GM12872 (cell line): ENCODE measurements at regions not wholly inside any gene's neighbourhood (a gene's known extent, or its start where the extent isn't known, plus 50 kb on each side); places are given as distances from the start of the nearest gene placed in this dataset.

ENCODE experiments used
- CTCF ChIP-seq: IDR thresholded peaks from 3 replicates; pipeline ENCODE4 v1.5.1; 2011; ENCODE audit warnings: low read depth, mild to moderate bottlenecking, low read length, moderate library complexity; ENCODE audit not compliant: insufficient read depth

- no peak for TF ChIP-seq CTCF
Measured at GRCh38 chr12:102745971-102746600, 171.0 kb downstream of the PAH start.

GRCh38 chr12:102741196-102741595 is 175.8 kb downstream of the PAH start:
- no peak for TF ChIP-seq CTCF

GRCh38 chr12:102740141-102740955 is 176.7 kb downstream of the PAH start:
- TF ChIP-seq CTCF: peak; percentile 16; the same call in 1 of the 3 replicates

- no peak for TF ChIP-seq CTCF
Measured at GRCh38 chr12:102736328-102736727, 180.7 kb downstream of the PAH start.

GRCh38 chr12:102735104-102735503 is 181.9 kb downstream of the PAH start:
- TF ChIP-seq CTCF: no peak

- no peak for TF ChIP-seq CTCF
Measured at GRCh38 chr12:102730996-102731395, 186.0 kb downstream of the PAH start.

- no peak for TF ChIP-seq CTCF
Measured at GRCh38 chr12:102728506-102729242, 188.4 kb downstream of the PAH start.
